Peyer's patch (tissue), 4 donors: ENCODE measurements at regions not wholly inside any gene's neighbourhood (a gene's known extent, or its start where the extent isn't known, plus 50 kb on each side); places are given as distances from the start of the nearest gene placed in this dataset.

Experiments
- DNase-seq, 3 donors: peaks; one replicate each; pipeline ENCODE4 v3.0.0-alpha.2; 2017 to 2019
- H3K27ac ChIP-seq, 4 donors: fragments of 200-600 bp; sonication (generic); one replicate each; pipeline ENCODE4 v1.5.1; 2016 to 2019
- H3K27me3 ChIP-seq, 2 donors: fragments of 200-600 bp; sonication (generic); one replicate each; pipeline ENCODE4 v1.5.1; 2019
- H3K36me3 ChIP-seq, 3 donors: fragments of 200-600 bp; sonication (generic); one replicate each; pipeline ENCODE4 v1.5.1; 2016 to 2019
- H3K4me1 ChIP-seq, 4 donors: fragments of 200-600 bp; sonication (generic); one replicate each; pipeline ENCODE4 v1.5.1; 2016 to 2019
- H3K4me3 ChIP-seq, 4 donors: fragments of 200-600 bp; sonication (generic); 1 replicate in 3 of 4; 2 replicates in 1 of 4; pipeline ENCODE4 v1.5.1; 2016 to 2019; ENCODE audit warnings: mild to moderate bottlenecking in 1 of 4
- H3K9me3 ChIP-seq, 4 donors: fragments of 200-600 bp; sonication (generic); one replicate each; pipeline ENCODE4 v1.5.1; 2016 to 2019; ENCODE audit warnings: mild to moderate bottlenecking in 1 of 4
- POLR2A ChIP-seq, 2 donors: fragments of 450-650 bp; IDR thresholded peaks; one replicate each; pipeline ENCODE4 v1.5.1; 2017; ENCODE audit warnings: antibody characterized with exemption in 2 of 2, mild to moderate bottlenecking in 2 of 2, moderate library complexity in 2 of 2
- TF ChIP-seq, protein P1 (sequence below), 6 experiments: fragments of 450-650 bp in 4 of 6; fragments of 200-600 bp in 2 of 6; sonication (generic) in 1 of 6; IDR thresholded peaks; one replicate each; pipeline ENCODE4 v1.5.1; 2017 to 2019; ENCODE audit warnings: antibody characterized with exemption in 6 of 6, mild to moderate bottlenecking in 3 of 6, moderate library complexity in 1 of 6

DNA sequence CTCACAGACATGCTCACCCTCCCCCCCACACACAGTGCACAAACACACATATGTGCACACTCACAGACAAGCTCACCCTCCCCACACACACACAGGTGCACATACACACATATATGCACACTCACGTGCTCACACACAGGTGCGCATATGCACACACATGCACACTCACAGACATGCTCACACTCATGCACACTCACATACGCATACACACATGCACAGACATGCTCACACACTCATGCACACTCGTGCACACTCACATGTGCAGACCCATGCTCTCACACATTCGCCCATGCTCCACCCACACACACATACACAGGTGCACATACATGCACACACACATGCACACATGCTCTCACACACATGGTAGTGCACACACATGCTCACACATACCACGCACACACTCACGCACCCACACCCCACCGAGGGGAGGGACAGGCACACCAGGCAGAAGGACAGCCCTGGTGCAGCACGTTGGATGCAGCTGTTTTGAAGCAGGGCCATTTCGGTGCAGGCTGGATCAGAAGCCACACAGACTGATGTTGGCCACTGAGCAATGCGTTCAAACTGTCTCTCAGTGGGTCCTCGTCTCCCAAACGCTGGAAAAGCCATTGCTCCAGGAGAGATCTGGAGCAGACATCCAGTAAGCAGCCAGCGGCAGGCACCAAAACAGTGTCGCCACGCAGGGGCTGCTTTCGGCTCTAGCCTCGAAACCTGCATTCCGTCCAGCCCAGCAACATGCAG is 86.2 kb upstream of the ZNF469 start:
- H3K9me3 ChIP-seq = no peaks in the 10 kb centered on the region
- peak in 1 of 3 donors; percentile 36 for DNase-seq
- H3K36me3 ChIP-seq = no peaks in the 10 kb centered on the region
- no peaks in the 10 kb centered on the region for H3K27me3 ChIP-seq
- TF ChIP-seq POLR2A (IDR thresholded peaks at IDR 0.05) = no peak
- TF ChIP-seq, protein P1, sequence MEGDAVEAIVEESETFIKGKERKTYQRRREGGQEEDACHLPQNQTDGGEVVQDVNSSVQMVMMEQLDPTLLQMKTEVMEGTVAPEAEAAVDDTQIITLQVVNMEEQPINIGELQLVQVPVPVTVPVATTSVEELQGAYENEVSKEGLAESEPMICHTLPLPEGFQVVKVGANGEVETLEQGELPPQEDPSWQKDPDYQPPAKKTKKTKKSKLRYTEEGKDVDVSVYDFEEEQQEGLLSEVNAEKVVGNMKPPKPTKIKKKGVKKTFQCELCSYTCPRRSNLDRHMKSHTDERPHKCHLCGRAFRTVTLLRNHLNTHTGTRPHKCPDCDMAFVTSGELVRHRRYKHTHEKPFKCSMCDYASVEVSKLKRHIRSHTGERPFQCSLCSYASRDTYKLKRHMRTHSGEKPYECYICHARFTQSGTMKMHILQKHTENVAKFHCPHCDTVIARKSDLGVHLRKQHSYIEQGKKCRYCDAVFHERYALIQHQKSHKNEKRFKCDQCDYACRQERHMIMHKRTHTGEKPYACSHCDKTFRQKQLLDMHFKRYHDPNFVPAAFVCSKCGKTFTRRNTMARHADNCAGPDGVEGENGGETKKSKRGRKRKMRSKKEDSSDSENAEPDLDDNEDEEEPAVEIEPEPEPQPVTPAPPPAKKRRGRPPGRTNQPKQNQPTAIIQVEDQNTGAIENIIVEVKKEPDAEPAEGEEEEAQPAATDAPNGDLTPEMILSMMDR (IDR thresholded peaks at IDR 0.05) = no peak
- H3K4me1 ChIP-seq = no peaks in the 10 kb centered on the region
- no peak overlapping the region for H3K4me3 ChIP-seq
- H3K27ac ChIP-seq = no peak overlapping the region

GRCh38 chr16:88297178-88297720 is 85.5 kb upstream of the ZNF469 start:
- no peaks in the 10 kb centered on the region for H3K4me1 ChIP-seq
- TF ChIP-seq, protein P1 (IDR thresholded peaks at IDR 0.05) = no peak
- TF ChIP-seq POLR2A (IDR thresholded peaks at IDR 0.05) = no peak
- DNase-seq = no peak
- H3K9me3 ChIP-seq = no peaks in the 10 kb centered on the region
- no peaks in the 10 kb centered on the region for H3K27me3 ChIP-seq
- H3K27ac ChIP-seq = no peak overlapping the region
- no peaks in the 10 kb centered on the region for H3K36me3 ChIP-seq
- H3K4me3 ChIP-seq = no peak overlapping the region

DNA sequence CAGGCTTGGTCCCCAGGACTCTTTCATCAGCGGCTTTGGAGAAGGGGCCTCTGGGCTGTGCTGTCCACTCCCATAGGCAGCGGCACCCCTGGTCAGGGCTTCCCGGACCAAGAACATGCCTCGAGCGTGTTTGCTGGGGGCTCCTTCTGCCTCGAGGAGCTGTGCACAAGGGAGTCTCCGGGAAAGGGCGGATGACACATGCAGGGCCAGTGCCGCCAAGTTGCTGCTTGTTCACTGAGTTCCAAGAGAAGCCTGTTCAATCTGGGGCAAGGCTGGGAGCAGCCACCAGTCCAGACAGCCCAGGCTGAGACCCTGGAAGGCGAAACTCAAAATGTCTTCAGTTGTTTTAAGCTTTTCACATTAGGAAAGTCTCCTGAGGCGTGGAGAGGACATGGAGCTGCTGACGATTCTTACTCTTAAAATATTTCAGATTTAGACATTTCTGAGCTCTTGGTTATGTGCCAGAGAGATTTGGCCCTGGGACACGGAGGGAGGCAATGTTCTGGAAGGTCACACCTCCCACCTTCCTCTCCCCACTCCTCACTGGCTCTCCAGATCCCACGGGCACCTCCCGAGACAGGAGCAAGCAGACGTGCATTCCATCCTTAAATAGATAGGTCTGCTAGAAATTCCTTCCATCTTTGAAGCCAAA is 84.5 kb upstream of the ZNF469 start:
- H3K27ac ChIP-seq = no peak overlapping the region
- TF ChIP-seq POLR2A (IDR thresholded peaks at IDR 0.05) = no peak
- TF ChIP-seq, protein P1 (IDR thresholded peaks at IDR 0.05) = no peak
- H3K4me3 ChIP-seq = no peak overlapping the region
- no peaks in the 10 kb centered on the region for H3K4me1 ChIP-seq
- no peaks in the 10 kb centered on the region for H3K36me3 ChIP-seq
- no peaks in the 10 kb centered on the region for H3K27me3 ChIP-seq
- no peak for DNase-seq
- no peaks in the 10 kb centered on the region for H3K9me3 ChIP-seq

DNA sequence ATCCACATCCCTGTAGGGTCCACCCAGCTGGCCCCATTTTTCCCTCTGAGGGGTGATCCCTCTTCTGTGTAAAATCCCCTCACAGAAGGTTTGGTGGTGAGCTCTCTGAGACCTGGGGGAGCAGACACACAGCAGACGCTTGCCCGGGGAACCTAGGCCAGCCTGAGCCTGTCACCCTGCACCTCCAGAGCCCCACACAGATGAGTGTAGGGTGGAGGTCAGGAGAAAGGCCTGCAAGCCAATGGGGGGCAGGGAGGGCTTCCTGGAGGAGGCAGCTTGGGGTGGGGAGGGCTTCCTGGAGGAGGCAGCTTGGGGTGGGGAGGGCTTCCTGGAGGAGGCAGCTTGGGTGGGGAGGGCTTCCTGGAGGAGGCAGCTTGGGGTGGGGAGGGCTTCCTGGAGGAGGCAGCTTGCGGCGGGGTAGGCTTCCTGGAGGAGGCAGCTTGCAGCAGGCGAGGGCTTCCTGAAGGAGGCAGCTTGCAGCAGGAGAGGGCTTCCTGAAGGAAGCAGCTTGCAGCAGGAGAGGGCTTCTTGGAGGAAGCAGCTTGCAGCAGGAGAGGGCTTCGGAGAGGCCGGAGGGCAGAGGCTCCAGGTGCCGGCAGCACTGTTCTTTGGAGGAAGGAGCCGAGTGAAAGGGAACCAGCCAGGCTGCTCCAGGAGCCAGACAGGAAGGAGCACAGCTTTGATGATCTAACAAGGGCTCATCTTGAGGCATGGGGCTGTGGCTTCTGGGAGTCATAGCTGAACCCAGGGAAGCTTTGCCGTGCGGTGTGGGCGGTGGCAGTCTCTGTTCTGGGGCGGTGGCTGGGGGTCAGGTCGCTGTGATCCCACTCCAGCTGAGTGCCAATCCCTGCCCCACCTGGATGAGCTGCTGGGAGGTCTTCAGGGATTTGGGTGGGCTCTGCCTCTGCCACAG is 83.7 kb upstream of the ZNF469 start:
- Histone ChIP-seq H3K4me1 (no peaks in the 10 kb centered on the region), H3K27me3 (no peaks in the 10 kb centered on the region), H3K36me3 (no peaks in the 10 kb centered on the region), H3K27ac (no peak overlapping the region), H3K4me3 (no peak overlapping the region), H3K9me3 (no peaks in the 10 kb centered on the region)
- TF ChIP-seq, protein P1 (IDR thresholded peaks at IDR 0.05) = no peak
- TF ChIP-seq POLR2A (IDR thresholded peaks at IDR 0.05) = no peak
- DNase-seq = no peak

GRCh38 chr16:88299751-88300462 is 82.9 kb upstream of the ZNF469 start:
- Histone ChIP-seq H3K4me1 (peaks cover 0 to 5% (median 0%) of the 10 kb centered on the region in 4 donors), H3K36me3 (no peaks in the 10 kb centered on the region), H3K4me3 (no peak overlapping the region), H3K27me3 (no peaks in the 10 kb centered on the region), H3K9me3 (no peaks in the 10 kb centered on the region), H3K27ac (no peak overlapping the region)
- TF ChIP-seq, protein P1 (IDR thresholded peaks at IDR 0.05) = no peak
- TF ChIP-seq POLR2A (IDR thresholded peaks at IDR 0.05) = no peak
- no peak for DNase-seq
